Panc1 (cell line): ENCODE measurements at regions not wholly inside any gene's neighbourhood (a gene's known extent, or its start where the extent isn't known, plus 50 kb on each side); places are given as distances from the start of the nearest gene placed in this dataset.

Experiments
- CTCF ChIP-seq: fragments of 450-650 bp; IDR thresholded peaks from 2 replicates; pipeline ENCODE4 v1.5.1; 2017; ENCODE audit warnings: mild to moderate bottlenecking
- POLR2AphosphoS5 ChIP-seq: IDR thresholded peaks from 2 replicates; pipeline ENCODE4 v1.6.1; 2012; ENCODE audit warnings: mild to moderate bottlenecking, low read depth, low read length, moderate library complexity
- REST ChIP-seq, 2 experiments: IDR thresholded peaks; 2 replicates each; pipeline ENCODE4 v1.6.1; 2011 to 2012; ENCODE audit warnings: low read depth in 2 of 2, control low read depth in 1 of 2, low read length in 1 of 2, mild to moderate bottlenecking in 1 of 2, moderate library complexity in 1 of 2; ENCODE audit not compliant: insufficient read depth in 1 of 2

GRCh38 chr18:73831688-73832087 lies 315.9 kb downstream of the FBXO15 start:
- no peak for TF ChIP-seq POLR2AphosphoS5
- no peak for TF ChIP-seq REST (IDR thresholded peaks at IDR 0.05; ENCODE audit: insufficient read depth in 1 of 2, low read depth in 2 of 2, low read length in 1 of 2)
- TF ChIP-seq CTCF = no peak
